BJ (cell line): ENCODE measurements at regions not wholly inside any gene's neighbourhood (a gene's known extent, or its start where the extent isn't known, plus 50 kb on each side); places are given as distances from the start of the nearest gene placed in this dataset.

ENCODE experiments used
- CTCF ChIA-PET: fragments of 350-600 bp; formaldehyde crosslinking; extraction: SDS; loops from one replicate; lab custom pipeline; 2021; ENCODE audit warnings: antibody characterized with exemption, inconsistent platforms; lab: Yijun Ruan, JAX
- POLR2A ChIA-PET: fragments of 300-600 bp; sonication (Branson Sonifier 250); formaldehyde crosslinking; extraction: SDS; loops from one replicate; lab custom pipeline; 2021; ENCODE audit warnings: antibody characterized with exemption; lab: Charles Lee
- DNase-seq: peaks from one replicate; pipeline ENCODE4 v3.0.0-alpha.2; 2011; ENCODE audit warnings: low read depth
- H3K27me3 ChIP-seq: 2 replicates; pipeline ENCODE4 v1.6.0; 2011; ENCODE audit warnings: low read length; ENCODE audit not compliant: control insufficient read depth, insufficient read depth
- H3K36me3 ChIP-seq: 2 replicates; pipeline ENCODE4 v1.5.1; 2011; ENCODE audit warnings: low read length; ENCODE audit not compliant: control insufficient read depth, insufficient read depth
- H3K4me3 ChIP-seq: 2 replicates; pipeline ENCODE4 v1.5.1; 2011; ENCODE audit warnings: low read depth, mild to moderate bottlenecking, control low read depth, low read length
- CTCF ChIP-seq: IDR thresholded peaks from 2 replicates; pipeline ENCODE4 v1.5.1; 2011; ENCODE audit warnings: low read depth, mild to moderate bottlenecking, control low read depth, inconsistent platforms, low read length, moderate library complexity; ENCODE audit not compliant: insufficient read depth

GRCh38 chr5:39765366-39765765 lies 340.6 kb upstream of the DAB2 start:
- no peak for TF ChIP-seq CTCF
- no peaks in the 10 kb centered on the region for H3K36me3 ChIP-seq
- no peak for DNase-seq
- POLR2A ChIA-PET: no interaction called here
- CTCF ChIA-PET: interaction anchor here (0.7 kb wide), 1 partner anchor 9 kb away, joined by 3 read pairs; no protein-coding TSS in a partner anchor
- H3K4me3 ChIP-seq: no peak overlapping the region
- no peaks in the 10 kb centered on the region for H3K27me3 ChIP-seq

GRCh38 chr5:39762761-39763160 lies 338.0 kb upstream of the DAB2 start:
- ChIA-PET CTCF (interaction anchor here (1.0 to 2.2 kb wide), 2 partner anchors 9 to 13 kb away, joined by 3 to 9 read pairs; no protein-coding TSS in a partner anchor), POLR2A (no interaction called here)
- no peak for TF ChIP-seq CTCF
- no peak for DNase-seq
- no peaks in the 10 kb centered on the region for H3K27me3 ChIP-seq
- H3K36me3 ChIP-seq: no peaks in the 10 kb centered on the region
- no peak overlapping the region for H3K4me3 ChIP-seq

- ChIA-PET CTCF (interaction anchor here (1.0 to 2.2 kb wide), 2 partner anchors 11 to 15 kb away, joined by 3 to 9 read pairs; no protein-coding TSS in a partner anchor), POLR2A (interaction anchor here (0.6 kb wide), 2 partner anchors 15 to 964 kb away, joined by 3 to 4 read pairs; no protein-coding TSS in a partner anchor)
- no peak for DNase-seq
- no peaks in the 10 kb centered on the region for H3K36me3 ChIP-seq
- H3K4me3 ChIP-seq: no peak overlapping the region
- no peak for TF ChIP-seq CTCF
- H3K27me3 ChIP-seq: no peaks in the 10 kb centered on the region
These were observed 336.6 kb upstream of the DAB2 start for GRCh38 chr5:39761199-39761950.

GRCh38 chr5:39760385-39761198 lies 335.8 kb upstream of the DAB2 start:
- H3K27me3 ChIP-seq: no peaks in the 10 kb centered on the region
- ChIA-PET POLR2A (interaction anchor here (0.6 kb wide), 2 partner anchors 16 to 963 kb away, joined by 3 to 4 read pairs; no protein-coding TSS in a partner anchor), CTCF (no interaction called here)
- peak; percentile 95 for DNase-seq
- H3K36me3 ChIP-seq: no peaks in the 10 kb centered on the region
- no peak overlapping the region for H3K4me3 ChIP-seq
- no peak for TF ChIP-seq CTCF

GRCh38 chr5:39759701-39760100 lies 334.9 kb upstream of the DAB2 start:
- POLR2A ChIA-PET: no interaction called here
- Histone ChIP-seq H3K4me3 (no peak overlapping the region), H3K27me3 (no peaks in the 10 kb centered on the region), H3K36me3 (no peaks in the 10 kb centered on the region)
- no peak for TF ChIP-seq CTCF
- no peak for DNase-seq
- CTCF ChIA-PET: interaction anchor here (0.7 kb wide), 1 partner anchor 911 kb away, joined by 3 read pairs; no protein-coding TSS in a partner anchor
